A673 (cell line): ENCODE measurements at regions not wholly inside any gene's neighbourhood (a gene's known extent, or its start where the extent isn't known, plus 50 kb on each side); places are given as distances from the start of the nearest gene placed in this dataset.

ENCODE experiments used
- BruUV-seq: library from RNA; stranded (reverse); fragments of 400-500 nt; replicated peaks from 2 replicates; lab custom pipeline; 2021; lab: Mats Ljungman, UMichigan
- CTCF ChIA-PET: fragments of 300-600 bp; sonication (Branson Sonifier 250); formaldehyde crosslinking; loops from one replicate; lab custom pipeline; 2022; ENCODE audit warnings: antibody characterized with exemption; lab: Charles Lee
- POLR2A ChIA-PET: fragments of 300-600 bp; sonication (Branson Sonifier 250); formaldehyde crosslinking; loops from one replicate; lab custom pipeline; 2022; ENCODE audit warnings: antibody characterized with exemption; ENCODE audit not compliant: low non-redundant PET; lab: Charles Lee
- DNase-seq: peaks from one replicate; pipeline ENCODE4 v3.0.0-alpha.2; 2015; ENCODE audit warnings: low spot score
- H3K27ac ChIP-seq: fragments of 200-600 bp; sonication (generic); 2 replicates; pipeline ENCODE4 v1.5.1; 2016; ENCODE audit warnings: mixed run types, low read depth, mild to moderate bottlenecking, mixed read lengths, antibody characterized with exemption, low read length; ENCODE audit not compliant: poor library complexity, severe bottlenecking
- H3K27me3 ChIP-seq: fragments of 200-600 bp; sonication (generic); replicated peaks from 2 replicates; pipeline ENCODE4 v1.6.1; 2017; ENCODE audit warnings: mixed run types, low read depth, mild to moderate bottlenecking, mixed read lengths, antibody characterized with exemption, low read length; ENCODE audit not compliant: insufficient read depth, poor library complexity
- H3K36me3 ChIP-seq: fragments of 200-600 bp; sonication (generic); 2 replicates; pipeline ENCODE4 v1.6.1; 2016; ENCODE audit warnings: mixed run types, mild to moderate bottlenecking, mixed read lengths, antibody characterized with exemption, low read length; ENCODE audit not compliant: insufficient read depth, poor library complexity, severe bottlenecking
- H3K4me1 ChIP-seq: fragments of 200-600 bp; sonication (generic); 2 replicates; pipeline ENCODE4 v1.6.1; 2017; ENCODE audit warnings: mixed run types, mild to moderate bottlenecking, mixed read lengths, antibody characterized with exemption, low read length; ENCODE audit not compliant: insufficient read depth, poor library complexity, severe bottlenecking
- H3K4me3 ChIP-seq: fragments of 200-600 bp; sonication (generic); 2 replicates; pipeline ENCODE4 v1.5.1; 2016; ENCODE audit warnings: low read depth, mixed run types, mild to moderate bottlenecking, mixed read lengths, low read length; ENCODE audit not compliant: poor library complexity, severe bottlenecking
- H3K9me3 ChIP-seq: fragments of 200-600 bp; sonication (generic); 2 replicates; pipeline ENCODE4 v1.6.1; 2016; ENCODE audit warnings: mixed run types, low read depth, mild to moderate bottlenecking, mixed read lengths, antibody characterized with exemption, low read length; ENCODE audit not compliant: poor library complexity, severe bottlenecking
- CTCF ChIP-seq: fragments of 300-800, 200-600 bp; sonication (generic); conservative IDR thresholded peaks from 2 replicates; pipeline ENCODE4 v1.5.1; 2017; ENCODE audit warnings: low read depth, mild to moderate bottlenecking, antibody characterized with exemption, low read length, moderate library complexity, mixed read lengths
- EZH2 ChIP-seq: fragments of 200-600 bp; sonication (generic); IDR thresholded peaks from 2 replicates; pipeline ENCODE4 v1.6.1; 2017; ENCODE audit warnings: borderline replicate concordance, low read depth, mild to moderate bottlenecking, mixed read lengths, antibody characterized with exemption, low read length; ENCODE audit not compliant: poor library complexity, severe bottlenecking
- intact Hi-C: fragments of 100-400 bp; cut with micrococcal nuclease; formaldehyde crosslinking; loops from one replicate; pipeline ENCODE4 v1.10.0; 2022; ENCODE audit not compliant: unreplicated experiment

- ChIA-PET POLR2A (no interaction called here), CTCF (no interaction called here)
- Histone ChIP-seq H3K4me3 (no peak overlapping the region), H3K4me1 (no peaks in the 10 kb centered on the region), H3K36me3 (no peaks in the 10 kb centered on the region), H3K27ac (no peak overlapping the region), H3K27me3 (peaks cover 4% of the 10 kb centered on the region), H3K9me3 (no peaks in the 10 kb centered on the region)
- BruUV-seq: no TSS peak
- TF ChIP-seq EZH2: no peak
- TF ChIP-seq CTCF: no peak
- no peak for DNase-seq
- intact Hi-C loops: no loop called here
These were observed 324.1 kb upstream of the PPARGC1A start for GRCh38 chr4:24213961-24214360.

- Histone ChIP-seq H3K4me3 (no peak overlapping the region), H3K27ac (no peak overlapping the region), H3K9me3 (no peaks in the 10 kb centered on the region), H3K27me3 (peaks cover 4% of the 10 kb centered on the region), H3K36me3 (no peaks in the 10 kb centered on the region), H3K4me1 (no peaks in the 10 kb centered on the region)
- no TSS peak for BruUV-seq
- POLR2A ChIA-PET: no interaction called here
- DNase-seq: no peak
- CTCF ChIA-PET: no interaction called here
- intact Hi-C loops: no loop called here
- TF ChIP-seq CTCF (no peak), EZH2 (no peak)
These were observed 322.8 kb upstream of the PPARGC1A start for GRCh38 chr4:24212642-24213041.

GRCh38 chr4:24211856-24212255 lies 322.0 kb upstream of the PPARGC1A start:
- TF ChIP-seq CTCF: no peak
- no peak for TF ChIP-seq EZH2
- H3K9me3 ChIP-seq: no peaks in the 10 kb centered on the region
- no peak for DNase-seq
- H3K27me3 ChIP-seq: peaks cover 4% of the 10 kb centered on the region
- POLR2A ChIA-PET: no interaction called here
- no peak overlapping the region for H3K27ac ChIP-seq
- no peaks in the 10 kb centered on the region for H3K4me1 ChIP-seq
- no TSS peak for BruUV-seq
- no peak overlapping the region for H3K4me3 ChIP-seq
- no peaks in the 10 kb centered on the region for H3K36me3 ChIP-seq
- CTCF ChIA-PET: no interaction called here
- intact Hi-C loops: no loop called here
